NT2/D1 (cell line): ENCODE measurements at regions not wholly inside any gene's neighbourhood (a gene's known extent, or its start where the extent isn't known, plus 50 kb on each side); places are given as distances from the start of the nearest gene placed in this dataset.

Experiments used
- YY1 ChIP-seq: IDR thresholded peaks from 2 replicates; pipeline ENCODE4 v1.6.1; 2011; ENCODE audit not compliant: insufficient read length, insufficient read depth
- ZNF274 ChIP-seq: IDR thresholded peaks from 2 replicates; pipeline ENCODE4 v1.6.1; 2011; ENCODE audit warnings: mild to moderate bottlenecking, low read depth, low read length

- TF ChIP-seq YY1, result no peak
- no peak for TF ChIP-seq ZNF274
These were observed 464.7 kb downstream of the MEIS1 start for GRCh38 chr2:66899648-66900047.
